Muscle of leg (tissue), 3 donors: ENCODE measurements at regions not wholly inside any gene's neighbourhood (a gene's known extent, or its start where the extent isn't known, plus 50 kb on each side); places are given as distances from the start of the nearest gene placed in this dataset.
A peak's percentile ranks its signal among the peaks of the same experiment; 100 is the strongest.

Experiments
- DNase-seq: peaks from one replicate; pipeline ENCODE4 v3.0.0; 2013
- H3K27ac ChIP-seq: one replicate; pipeline ENCODE4 v1.5.1; 2013; ENCODE audit warnings: mild to moderate bottlenecking, low read length, control low read depth
- H3K27me3 ChIP-seq: one replicate; pipeline ENCODE4 v1.6.1; 2013; ENCODE audit warnings: low read length; ENCODE audit not compliant: control insufficient read depth, insufficient read depth
- H3K36me3 ChIP-seq: one replicate; pipeline ENCODE4 v1.6.1; 2013; ENCODE audit warnings: low read length; ENCODE audit not compliant: control insufficient read depth, insufficient read depth
- H3K4me1 ChIP-seq: one replicate; pipeline ENCODE4 v1.6.1; 2013; ENCODE audit warnings: low read length; ENCODE audit not compliant: control insufficient read depth, insufficient read depth
- H3K4me3 ChIP-seq: one replicate; pipeline ENCODE4 v1.5.1; 2013; ENCODE audit warnings: low read length, control low read depth
- H3K9me3 ChIP-seq: replicated peaks from 2 replicates; pipeline ENCODE4 v1.6.1; 2013; ENCODE audit warnings: low read depth, low read length; ENCODE audit not compliant: control insufficient read depth
- WGBS: methylation state at CpG from one replicate; pipeline ENCODE4 v1.1.5; 2013; ENCODE audit warnings: missing lambda C conversion rate; ENCODE audit not compliant: insufficient coverage; 5-methylcytosine and 5-hydroxymethylcytosine counted together

DNA sequence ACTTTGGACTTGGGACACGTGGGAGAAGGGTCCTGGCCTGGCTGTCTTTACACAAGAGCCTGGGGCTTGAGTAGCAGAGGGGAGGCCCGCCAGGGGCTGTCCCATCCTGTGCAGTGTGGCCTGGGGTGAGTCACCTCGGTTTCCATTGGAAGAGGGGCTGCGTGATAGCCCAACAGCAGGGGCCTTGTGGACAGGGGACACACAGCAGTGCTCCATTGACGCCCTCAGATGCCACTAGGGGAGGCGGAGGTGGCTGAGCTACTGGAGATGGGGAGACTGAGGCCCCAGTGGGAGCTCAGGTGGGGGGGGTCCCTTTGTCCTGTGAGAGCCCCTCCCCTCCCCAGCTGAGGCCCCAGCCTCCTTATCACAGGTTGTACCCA is 50.0 kb upstream of the RNU6ATAC start:
- 88% methylated on average over 6 of the region's 6 CpGs for WGBS
- H3K4me1 ChIP-seq, result peaks cover 60% of the 10 kb centered on the region

DNA sequence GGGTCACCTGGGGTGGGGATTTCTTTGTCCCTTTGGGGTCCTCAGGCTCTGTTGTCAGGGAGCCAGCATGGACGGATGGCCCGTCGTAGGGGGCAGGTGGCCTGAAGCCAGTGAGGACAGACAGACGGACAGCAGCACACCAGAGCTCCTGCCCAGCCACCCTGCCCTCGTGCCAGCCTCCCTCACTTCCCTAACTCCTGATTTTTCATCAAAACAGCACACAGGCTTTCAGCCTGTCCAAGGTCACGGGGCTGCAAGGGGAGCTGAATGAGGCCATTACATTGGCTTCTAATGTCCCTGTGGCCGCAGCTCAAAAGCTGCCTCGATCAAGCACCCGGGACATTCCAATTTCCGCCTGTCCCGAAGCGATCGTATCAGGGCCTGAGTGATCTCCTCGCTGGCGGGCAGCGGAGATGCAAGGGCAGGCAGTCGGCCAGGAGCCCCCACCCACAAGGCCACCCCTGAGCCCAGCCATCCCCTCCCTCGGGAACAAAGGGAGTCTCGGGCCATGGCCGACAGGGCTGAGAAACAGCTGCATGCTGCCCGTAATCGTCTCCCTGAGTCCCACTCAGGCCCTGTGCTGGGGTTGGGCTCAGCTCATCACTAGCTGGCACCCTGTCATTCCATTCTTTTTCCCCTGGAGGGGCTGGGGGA is 50.5 kb upstream of the RNU6ATAC start:
- 66% methylated on average over 20 of the region's 22 CpGs for WGBS
- Histone ChIP-seq H3K27ac (peak overlapping the region; percentile 89), H3K27me3 (no peaks in the 10 kb centered on the region), H3K36me3 (no peaks in the 10 kb centered on the region), H3K4me1 (peaks cover 60% of the 10 kb centered on the region), H3K9me3 (peaks cover 2% of the 10 kb centered on the region), H3K4me3 (no peak overlapping the region)
- DNase-seq, result peak; percentile 55

More for the DNA sequence above, 50.0 kb upstream of the RNU6ATAC start:
- H3K27me3 ChIP-seq, result no peaks in the 10 kb centered on the region
- peaks cover 2% of the 10 kb centered on the region for H3K9me3 ChIP-seq
- H3K36me3 ChIP-seq, result no peaks in the 10 kb centered on the region
- H3K27ac ChIP-seq, result peak overlapping the region; percentile 89
- H3K4me3 ChIP-seq, result no peak overlapping the region
- no peak for DNase-seq

DNA sequence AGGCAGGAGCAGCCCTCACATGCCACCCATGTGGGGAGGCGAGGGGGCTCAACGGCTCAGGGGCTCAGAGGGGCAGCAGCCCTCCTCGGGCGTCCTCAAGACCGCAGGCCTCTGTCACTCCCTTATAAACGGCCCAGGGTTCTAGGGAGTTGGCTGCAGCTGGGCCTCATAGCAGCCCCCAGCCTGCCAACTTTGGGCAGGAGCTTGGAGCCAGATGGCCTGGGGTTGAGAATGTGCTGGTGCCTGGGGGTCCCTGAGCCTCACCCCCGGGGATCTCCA is 51.0 kb upstream of the RNU6ATAC start:
- H3K4me1 ChIP-seq, result peaks cover 59% of the 10 kb centered on the region
- peak overlapping the region; percentile 89 for H3K27ac ChIP-seq
- H3K4me3 ChIP-seq, result no peak overlapping the region
- no peak for DNase-seq
- no peaks in the 10 kb centered on the region for H3K36me3 ChIP-seq
- H3K27me3 ChIP-seq, result no peaks in the 10 kb centered on the region
- peaks cover 2% of the 10 kb centered on the region for H3K9me3 ChIP-seq
- WGBS, result 59% methylated on average over 5 of the region's 7 CpGs

DNA sequence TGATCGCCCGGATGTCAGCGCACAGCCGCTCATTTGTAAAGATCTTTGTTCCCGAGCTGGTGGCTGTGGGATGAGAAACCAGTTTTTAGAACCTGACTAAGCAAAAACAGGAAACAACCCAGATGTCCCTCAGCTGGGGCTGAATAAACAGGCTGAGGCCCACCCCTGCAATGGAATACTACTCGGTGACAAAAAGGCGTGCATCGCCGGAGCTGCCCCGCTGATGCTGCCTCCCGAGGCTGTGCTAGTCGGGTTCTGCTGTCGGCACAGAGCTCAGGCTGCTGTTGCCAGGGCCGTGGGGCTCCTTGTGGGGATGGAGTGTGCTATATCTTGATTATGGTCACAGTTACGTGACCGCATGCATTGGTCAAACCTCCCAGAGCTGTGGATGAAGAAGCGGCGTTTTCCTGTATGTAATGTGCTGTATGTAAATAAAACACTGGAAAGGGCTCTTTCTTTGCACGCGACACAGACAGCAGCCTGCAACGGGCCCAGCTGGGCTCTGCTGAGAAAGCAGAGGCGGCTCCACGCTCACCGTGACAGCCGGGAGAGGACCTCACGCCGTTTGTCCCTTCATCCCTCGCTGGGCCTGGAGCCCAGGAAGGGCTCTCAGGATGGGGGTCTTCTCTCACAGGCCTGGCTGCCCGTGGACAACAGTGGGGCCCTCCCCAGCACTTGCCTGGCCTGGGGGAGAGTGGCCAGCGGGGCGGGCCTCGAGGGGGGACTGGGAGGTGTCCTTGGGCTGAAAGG is 51.5 kb upstream of the RNU6ATAC start:
- peak; percentile 80 for DNase-seq
- no peaks in the 10 kb centered on the region for H3K27me3 ChIP-seq
- peaks cover 54% of the 10 kb centered on the region for H3K4me1 ChIP-seq
- H3K4me3 ChIP-seq, result no peak overlapping the region
- peaks cover 2% of the 10 kb centered on the region for H3K9me3 ChIP-seq
- peak overlapping the region; percentile 89 for H3K27ac ChIP-seq
- no peaks in the 10 kb centered on the region for H3K36me3 ChIP-seq
- WGBS, result 29% methylated on average over 19 of the region's 32 CpGs

DNA sequence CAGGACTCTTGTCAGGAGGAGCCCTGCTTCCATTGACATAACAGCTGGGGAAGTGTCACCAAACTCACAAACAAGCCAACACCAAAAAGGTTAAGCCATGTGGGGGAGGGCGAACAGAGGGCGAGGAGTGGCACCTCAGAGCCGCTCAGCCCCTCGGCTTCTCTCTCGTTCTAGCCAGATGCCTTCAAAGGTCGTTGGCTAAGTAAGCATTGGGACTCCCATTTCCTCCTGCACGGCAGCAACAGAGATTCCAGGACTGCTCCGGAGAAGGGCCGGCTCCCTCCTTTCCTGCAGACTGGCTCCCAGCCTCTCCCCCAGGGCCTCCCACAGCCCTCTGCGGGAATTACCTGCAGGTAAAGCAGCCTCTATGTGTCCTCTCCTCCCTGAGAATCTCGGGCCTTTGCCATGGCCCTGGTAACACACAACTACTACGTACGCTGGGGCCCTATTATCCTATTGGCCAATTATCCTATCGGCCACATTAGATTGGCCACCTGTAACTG is 52.1 kb upstream of the RNU6ATAC start:
- Histone ChIP-seq H3K4me3 (no peak overlapping the region), H3K27me3 (peaks cover 2% of the 10 kb centered on the region), H3K27ac (peak overlapping the region; percentile 89), H3K4me1 (peaks cover 48% of the 10 kb centered on the region), H3K9me3 (peaks cover 2% of the 10 kb centered on the region), H3K36me3 (no peaks in the 10 kb centered on the region)
- 49% methylated on average over 11 of the region's 14 CpGs for WGBS
- DNase-seq, result no peak

DNA sequence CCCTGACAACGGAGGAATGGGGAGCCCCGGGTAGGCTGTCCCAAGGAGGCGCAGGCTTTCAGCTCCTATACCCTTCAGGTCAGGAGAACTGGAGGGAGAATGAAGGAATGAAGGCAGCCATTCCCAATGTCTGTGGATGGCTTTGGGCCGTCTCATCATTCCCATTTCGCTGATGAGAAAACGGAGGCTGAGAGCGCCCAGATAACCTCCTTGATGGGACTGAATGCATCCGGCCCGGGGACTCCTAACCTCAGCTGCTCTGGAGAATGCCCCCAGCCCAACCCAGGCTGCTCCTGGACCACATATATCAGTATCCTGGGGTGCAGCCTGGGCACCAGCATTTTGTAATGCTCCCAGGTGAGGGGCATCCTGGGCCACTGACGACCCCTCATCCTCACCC is 52.6 kb upstream of the RNU6ATAC start:
- no peak overlapping the region for H3K27ac ChIP-seq
- peaks cover 44% of the 10 kb centered on the region for H3K4me1 ChIP-seq
- no peaks in the 10 kb centered on the region for H3K36me3 ChIP-seq
- H3K27me3 ChIP-seq, result peaks cover 2% of the 10 kb centered on the region
- no peak overlapping the region for H3K4me3 ChIP-seq
- H3K9me3 ChIP-seq, result peaks cover 2% of the 10 kb centered on the region
- no peak for DNase-seq
- 91% methylated on average over 10 of the region's 10 CpGs for WGBS

DNA sequence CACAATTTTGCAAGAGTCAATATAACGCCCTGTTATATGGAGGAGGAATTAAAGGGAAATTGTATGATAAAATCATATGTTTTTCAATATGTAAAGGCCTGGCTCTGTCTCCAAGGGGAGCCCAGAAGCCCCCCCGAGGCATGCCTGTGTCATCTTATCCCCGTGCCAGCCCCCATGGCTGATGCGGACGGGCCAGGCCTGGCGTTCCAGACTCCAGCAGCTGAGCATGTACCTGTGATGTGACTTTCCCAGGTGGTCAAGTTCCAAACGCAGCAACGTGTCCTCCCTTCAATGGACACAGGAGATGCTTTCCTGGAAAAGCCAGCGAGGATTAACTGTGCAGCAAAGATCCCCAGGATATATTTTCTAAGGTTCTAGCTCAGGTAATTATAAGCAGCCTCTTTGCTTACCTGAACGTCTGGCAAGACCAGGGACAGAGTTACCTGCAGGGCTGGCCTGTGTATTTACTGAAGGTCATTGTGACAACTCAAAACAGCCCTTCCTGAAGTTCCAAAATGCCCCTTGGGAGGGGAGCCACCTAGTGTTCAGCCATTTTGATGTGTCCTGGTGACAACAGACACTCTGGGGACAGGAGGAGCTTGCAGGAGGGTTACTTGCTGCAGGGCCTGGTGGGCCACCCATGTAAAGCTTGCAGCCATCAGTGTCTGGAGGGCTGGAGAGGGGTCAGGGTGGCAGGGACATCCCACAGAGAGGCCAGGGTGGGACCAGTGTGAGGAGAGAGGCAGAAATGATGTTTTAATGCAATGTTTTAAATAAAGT is 53.3 kb upstream of the RNU6ATAC start:
- peaks cover 2% of the 10 kb centered on the region for H3K9me3 ChIP-seq
- peaks cover 44% of the 10 kb centered on the region for H3K4me1 ChIP-seq
- H3K4me3 ChIP-seq, result no peak overlapping the region
- no peaks in the 10 kb centered on the region for H3K36me3 ChIP-seq
- WGBS, result 84% methylated on average over 8 of the region's 10 CpGs
- no peak for DNase-seq
- peaks cover 4% of the 10 kb centered on the region for H3K27me3 ChIP-seq
- no peak overlapping the region for H3K27ac ChIP-seq

DNA sequence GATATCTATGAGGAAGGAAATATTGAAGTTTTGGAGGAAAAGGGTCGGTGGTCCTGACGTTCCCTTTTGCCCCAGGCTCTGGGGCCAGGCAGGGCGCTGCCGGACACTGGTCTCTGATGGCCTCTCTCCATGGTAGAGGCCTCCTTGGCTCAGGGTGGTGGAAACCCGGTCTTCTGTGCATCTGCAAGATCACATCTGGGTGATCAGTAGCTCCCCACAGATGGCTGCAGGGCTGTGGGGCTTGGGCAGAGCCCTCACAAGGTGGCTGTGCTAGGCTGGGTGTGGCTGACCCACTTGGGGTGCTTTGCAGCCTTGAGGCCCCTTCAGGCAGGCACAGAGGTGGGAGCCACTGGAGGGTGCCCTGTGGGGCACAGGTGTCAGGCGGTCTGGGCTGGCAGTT is 53.9 kb upstream of the RNU6ATAC start:
- Histone ChIP-seq H3K4me3 (no peak overlapping the region), H3K27ac (no peak overlapping the region), H3K4me1 (peaks cover 44% of the 10 kb centered on the region), H3K9me3 (no peaks in the 10 kb centered on the region), H3K36me3 (no peaks in the 10 kb centered on the region), H3K27me3 (peaks cover 4% of the 10 kb centered on the region)
- DNase-seq, result no peak
- WGBS, result 86% methylated on average over 6 of the region's 6 CpGs

DNA sequence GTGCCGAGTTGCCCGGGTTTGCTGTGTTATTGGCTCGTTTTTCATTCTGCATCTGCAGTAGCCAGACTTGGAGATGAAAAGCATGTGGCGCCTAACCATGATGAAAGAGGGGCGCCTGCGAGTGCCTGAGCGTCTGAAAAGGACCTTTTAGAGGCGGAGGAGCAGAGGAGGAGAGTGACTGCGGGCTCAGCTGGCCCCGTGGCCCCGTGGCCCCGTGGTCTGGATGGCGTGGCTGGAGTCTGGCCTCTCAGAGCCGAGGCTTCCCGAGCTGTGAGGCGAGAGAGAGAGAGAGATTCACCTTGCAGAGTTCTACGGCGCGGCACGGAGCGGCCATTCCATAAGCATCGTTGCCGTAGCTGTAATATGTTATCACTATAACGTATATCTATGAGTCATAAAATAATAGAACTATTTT is 55.3 kb upstream of the RNU6ATAC start:
- H3K4me1 ChIP-seq, result peaks cover 33% of the 10 kb centered on the region
- WGBS, result 63% methylated on average over 16 of the region's 24 CpGs
- H3K4me3 ChIP-seq, result no peak overlapping the region
- peaks cover 8% of the 10 kb centered on the region for H3K27me3 ChIP-seq
- H3K27ac ChIP-seq, result no peak overlapping the region
- H3K9me3 ChIP-seq, result no peaks in the 10 kb centered on the region
- no peak for DNase-seq
- no peaks in the 10 kb centered on the region for H3K36me3 ChIP-seq

DNA sequence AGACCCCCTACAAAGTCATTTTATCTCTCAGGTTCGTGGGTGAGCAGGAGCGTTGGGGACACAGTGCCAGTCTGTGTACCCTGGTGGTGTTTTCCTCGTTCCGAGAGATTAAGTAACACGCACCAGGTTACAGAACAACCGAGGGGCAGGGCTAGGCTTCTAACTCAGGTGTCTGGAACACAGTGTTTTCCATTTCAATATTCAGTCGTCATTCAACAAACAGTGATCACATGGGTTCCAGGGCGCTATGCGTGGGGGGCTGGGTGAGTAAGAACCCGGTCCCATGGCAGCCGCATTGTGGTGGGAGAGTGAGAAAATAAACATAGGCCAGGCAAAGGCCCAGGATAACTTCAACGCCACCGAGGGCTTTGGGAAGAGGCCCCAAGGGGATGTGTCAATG is 55.9 kb upstream of the RNU6ATAC start:
- H3K4me1 ChIP-seq, result peaks cover 27% of the 10 kb centered on the region
- no peak overlapping the region for H3K4me3 ChIP-seq
- H3K27me3 ChIP-seq, result peaks cover 8% of the 10 kb centered on the region
- H3K36me3 ChIP-seq, result no peaks in the 10 kb centered on the region
- no peak for DNase-seq
- no peaks in the 10 kb centered on the region for H3K9me3 ChIP-seq
- WGBS, result 87% methylated on average over 11 of the region's 13 CpGs
- H3K27ac ChIP-seq, result no peak overlapping the region
